HEK293 (cell line): ENCODE measurements at regions not wholly inside any gene's neighbourhood (a gene's known extent, or its start where the extent isn't known, plus 50 kb on each side); places are given as distances from the start of the nearest gene placed in this dataset.

Experiments
- CTCF ChIA-PET: fragments of 350-600 bp; formaldehyde crosslinking; extraction: SDS; loops from one replicate; lab custom pipeline; 2021; ENCODE audit warnings: antibody characterized with exemption; lab: Yijun Ruan, JAX
- POLR2A ChIA-PET: fragments of 300-600 bp; formaldehyde crosslinking; extraction: SDS; loops from one replicate; lab custom pipeline; 2020; ENCODE audit warnings: antibody characterized with exemption, inconsistent platforms; lab: Yijun Ruan, JAX
- H3K27ac ChIP-seq: fragments of 200-500 bp; sonication (Bioruptor generic); 2 replicates; pipeline ENCODE4 v1.5.1; 2014; ENCODE audit warnings: low read depth, low read length, control low read depth, inconsistent platforms; ENCODE audit errors: extremely low read depth
- H3K36me3 ChIP-seq, 2 experiments: fragments of 200-500 bp in 1 of 2; sonication (Bioruptor generic) in 1 of 2; 1 replicate in 1 of 2; 2 replicates in 1 of 2; pipeline ENCODE4 v1.5.1; 2014 to 2017; ENCODE audit warnings: inconsistent platforms in 2 of 2, low read length in 2 of 2; ENCODE audit not compliant: control insufficient read depth in 2 of 2, insufficient read depth in 1 of 2
- H3K4me1 ChIP-seq: fragments of 200-500 bp; sonication (Bioruptor generic); 2 replicates; pipeline ENCODE4 v1.5.1; 2014; ENCODE audit warnings: mild to moderate bottlenecking, low read length, inconsistent platforms; ENCODE audit not compliant: control insufficient read depth, insufficient read depth
- H3K4me3 ChIP-seq: 2 replicates; pipeline ENCODE4 v1.5.1; 2011; ENCODE audit warnings: low read depth, mild to moderate bottlenecking, control low read depth, low read length, moderate library complexity
- H3K9me3 ChIP-seq: fragments of 200-500 bp; sonication (Bioruptor generic); 2 replicates; pipeline ENCODE4 v1.5.1; 2014; ENCODE audit warnings: low read depth, low read length, inconsistent platforms; ENCODE audit not compliant: control insufficient read depth, insufficient read depth
- INSM2 ChIP-seq: fragments of 450-650 bp; formaldehyde crosslinking; IDR thresholded peaks from 2 replicates; pipeline ENCODE4 v1.5.1; 2016; ENCODE audit warnings: missing biosample characterization, missing genetic modification characterization
- PRDM1 ChIP-seq: fragments of 450-650 bp; formaldehyde crosslinking; IDR thresholded peaks from 2 replicates; pipeline ENCODE4; 2016; ENCODE audit warnings: missing biosample characterization, missing genetic modification characterization
- REPIN1 ChIP-seq: fragments of 450-650 bp; formaldehyde crosslinking; IDR thresholded peaks from 2 replicates; pipeline ENCODE4 v1.5.1; 2017; ENCODE audit warnings: missing biosample characterization, missing genetic modification characterization, low read depth
- SALL2 ChIP-seq: fragments of 450-650 bp; formaldehyde crosslinking; IDR thresholded peaks from 2 replicates; pipeline ENCODE4 v1.5.0; 2017; ENCODE audit warnings: missing biosample characterization, mild to moderate bottlenecking, missing genetic modification characterization, borderline replicate concordance
- SETDB1 ChIP-seq: IDR thresholded peaks from one replicate; pipeline ENCODE4 v1.6.1; 2017; ENCODE audit warnings: mild to moderate bottlenecking, low read length, moderate library complexity, mixed read lengths; ENCODE audit not compliant: insufficient read length
- ZBTB44 ChIP-seq: fragments of 450-650 bp; IDR thresholded peaks from 2 replicates; pipeline ENCODE4 v1.5.1; 2018; ENCODE audit warnings: missing biosample characterization, mild to moderate bottlenecking, missing genetic modification characterization
- ZBTB8A ChIP-seq: fragments of 450-650 bp; formaldehyde crosslinking; IDR thresholded peaks from 2 replicates; pipeline ENCODE4 v1.5.1; 2016; ENCODE audit warnings: missing biosample characterization, missing genetic modification characterization
- ZIC2 ChIP-seq: fragments of 450-650 bp; formaldehyde crosslinking; IDR thresholded peaks from 2 replicates; pipeline ENCODE4 v1.5.1; 2016; ENCODE audit warnings: missing biosample characterization, missing genetic modification characterization
- ZNF133 ChIP-seq: fragments of 450-650 bp; formaldehyde crosslinking; IDR thresholded peaks from 2 replicates; pipeline ENCODE4 v1.5.1; 2016; ENCODE audit warnings: missing biosample characterization, missing genetic modification characterization
- ZNF148 ChIP-seq: fragments of 450-650 bp; formaldehyde crosslinking; IDR thresholded peaks from 2 replicates; pipeline ENCODE4 v1.5.0; 2017; ENCODE audit warnings: missing biosample characterization, missing genetic modification characterization, borderline replicate concordance
- ZNF18 ChIP-seq: fragments of 450-650 bp; formaldehyde crosslinking; IDR thresholded peaks from 2 replicates; pipeline ENCODE4 v1.5.1; 2016; ENCODE audit warnings: missing biosample characterization, missing genetic modification characterization
- ZNF214 ChIP-seq: fragments of 450-650 bp; formaldehyde crosslinking; IDR thresholded peaks from 2 replicates; pipeline ENCODE4 v1.5.1; 2017; ENCODE audit warnings: missing biosample characterization, mild to moderate bottlenecking, missing genetic modification characterization, borderline replicate concordance
- ZNF223 ChIP-seq: fragments of 450-650 bp; formaldehyde crosslinking; IDR thresholded peaks from 2 replicates; pipeline ENCODE4 v1.5.1; 2016; ENCODE audit warnings: missing biosample characterization, missing genetic modification characterization
- ZNF274 ChIP-seq, 2 experiments: fragments of 200-500 bp in 1 of 2; fragments of 450-650 bp in 1 of 2; sonication (Bioruptor generic) in 1 of 2; formaldehyde crosslinking in 1 of 2; IDR thresholded peaks; 2 replicates each; pipeline versions ENCODE4 v1.5.1 to v1.6.1; 2014 to 2016; ENCODE audit warnings: borderline replicate concordance in 1 of 2, inconsistent platforms in 1 of 2, low read length in 1 of 2, missing biosample characterization in 1 of 2, missing genetic modification characterization in 1 of 2
- ZNF37A ChIP-seq: fragments of 450-650 bp; IDR thresholded peaks from 2 replicates; pipeline ENCODE4 v1.5.1; 2018; ENCODE audit warnings: missing biosample characterization, missing genetic modification characterization
- ZNF514 ChIP-seq: fragments of 450-650 bp; formaldehyde crosslinking; IDR thresholded peaks from 2 replicates; pipeline ENCODE4 v1.5.1; 2016; ENCODE audit warnings: missing biosample characterization, missing genetic modification characterization
- ZNF548 ChIP-seq: fragments of 450-650 bp; formaldehyde crosslinking; IDR thresholded peaks from 2 replicates; pipeline ENCODE4 v1.5.1; 2016; ENCODE audit warnings: missing biosample characterization, missing genetic modification characterization
- ZSCAN16 ChIP-seq: fragments of 450-650 bp; formaldehyde crosslinking; IDR thresholded peaks from 2 replicates; pipeline ENCODE4 v1.5.1; 2016; ENCODE audit warnings: missing biosample characterization, missing genetic modification characterization

- TF ChIP-seq ZNF37A (tag by site-specific recombination) = no peak
- TF ChIP-seq ZNF18 (tag by site-specific recombination) = no peak
Observed at GRCh38 chr10:130510755-130511154, 374.6 kb downstream of the GLRX3 start (continued).

GRCh38 chr10:130511766-130512165 lies 375.6 kb downstream of the GLRX3 start:
- no peaks in the 10 kb centered on the region for H3K36me3 ChIP-seq
- no peak overlapping the region for H3K4me3 ChIP-seq
- no peak overlapping the region for H3K27ac ChIP-seq
- H3K4me1 ChIP-seq = no peaks in the 10 kb centered on the region
- CTCF ChIA-PET = no interaction called here
- POLR2A ChIA-PET = no interaction called here
- H3K9me3 ChIP-seq = no peaks in the 10 kb centered on the region
- TF ChIP-seq ZNF514 (no peak), ZIC2 (no peak), ZNF148 (tag by site-specific recombination) (no peak), REPIN1 (no peak), ZNF274 (IDR thresholded peaks at IDR 0.05; ENCODE audit: low read length) (no peak), ZNF274 (tag by site-specific recombination; IDR thresholded peaks at IDR 0.05; ENCODE audit: borderline replicate concordance) (no peak), ZNF548 (no peak), SETDB1 (no peak), PRDM1 (no peak), ZSCAN16 (tag by site-specific recombination) (no peak), ZBTB8A (tag by site-specific recombination) (no peak), INSM2 (tag by site-specific recombination) (no peak), SALL2 (tag by site-specific recombination) (no peak), ZNF223 (tag by site-specific recombination) (no peak), ZNF133 (tag by site-specific recombination) (no peak), ZNF214 (tag by site-specific recombination) (no peak), ZBTB44 (no peak)
